GM15510 (cell line): ENCODE measurements at regions not wholly inside any gene's neighbourhood (a gene's known extent, or its start where the extent isn't known, plus 50 kb on each side); places are given as distances from the start of the nearest gene placed in this dataset.

Experiments used
- POLR2A ChIP-seq: IDR thresholded peaks from 3 replicates; pipeline ENCODE4 v1.6.1; 2011; ENCODE audit warnings: borderline replicate concordance; ENCODE audit not compliant: insufficient read length; ENCODE audit errors: extremely low read depth

DNA sequence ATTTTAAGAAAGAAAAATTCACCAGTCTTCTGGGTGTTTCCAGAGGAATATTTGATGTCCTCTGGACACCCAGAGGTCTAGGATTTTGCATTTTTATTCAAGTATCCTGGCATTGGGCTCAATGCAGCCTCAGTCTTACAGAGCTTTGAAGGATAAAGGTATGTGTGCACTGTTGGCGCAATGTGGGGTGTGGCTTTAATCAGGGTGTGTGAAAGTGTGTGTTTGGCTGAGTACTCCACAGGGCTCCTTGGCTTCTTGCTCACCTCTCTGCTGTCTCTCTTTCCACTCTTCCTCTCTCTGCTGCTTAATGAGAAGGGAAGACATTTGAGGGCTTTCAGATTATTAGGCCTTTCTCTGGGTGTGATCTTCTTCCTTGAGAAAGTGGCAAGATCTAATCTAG lies 193.3 kb upstream of the CCND2 start:
- no peak for TF ChIP-seq POLR2A

DNA sequence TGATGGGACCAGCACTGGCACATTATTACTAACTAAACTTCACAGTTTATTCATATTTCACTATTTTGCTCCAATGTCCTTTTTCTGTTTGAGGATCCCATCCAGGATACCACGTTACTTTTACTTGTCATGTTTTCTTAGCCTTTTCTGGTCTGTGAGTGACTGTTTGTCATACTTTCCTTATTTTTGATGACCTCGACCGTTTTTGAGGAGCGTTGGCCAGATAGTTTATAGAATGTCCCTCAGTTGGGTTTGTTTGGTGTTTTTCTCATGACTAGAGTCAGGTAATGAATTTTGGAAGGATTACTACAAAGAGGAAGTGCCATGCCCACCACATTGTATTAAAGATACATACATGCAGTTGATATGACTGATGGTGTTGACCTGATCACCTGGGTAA lies 199.4 kb upstream of the CCND2 start:
- no peak for TF ChIP-seq POLR2A

DNA sequence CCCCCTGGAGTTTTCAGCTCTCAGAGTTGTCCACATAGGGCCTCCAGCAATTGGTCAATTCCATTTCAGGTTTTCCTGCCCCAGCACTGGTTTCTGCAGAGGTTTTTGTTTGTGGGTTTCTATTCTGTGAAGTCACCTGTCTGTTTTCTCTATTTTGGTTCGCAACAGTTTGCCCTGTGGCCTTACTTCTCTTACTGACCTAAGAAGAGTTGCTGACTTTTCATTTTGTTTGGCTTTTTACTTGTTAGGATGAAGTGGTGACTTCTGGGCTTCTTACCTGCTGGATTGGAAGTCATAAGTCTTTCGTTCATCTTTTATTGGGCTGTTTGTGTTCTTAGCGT lies 196.4 kb upstream of the PARP11 start:
- TF ChIP-seq POLR2A: no peak

DNA sequence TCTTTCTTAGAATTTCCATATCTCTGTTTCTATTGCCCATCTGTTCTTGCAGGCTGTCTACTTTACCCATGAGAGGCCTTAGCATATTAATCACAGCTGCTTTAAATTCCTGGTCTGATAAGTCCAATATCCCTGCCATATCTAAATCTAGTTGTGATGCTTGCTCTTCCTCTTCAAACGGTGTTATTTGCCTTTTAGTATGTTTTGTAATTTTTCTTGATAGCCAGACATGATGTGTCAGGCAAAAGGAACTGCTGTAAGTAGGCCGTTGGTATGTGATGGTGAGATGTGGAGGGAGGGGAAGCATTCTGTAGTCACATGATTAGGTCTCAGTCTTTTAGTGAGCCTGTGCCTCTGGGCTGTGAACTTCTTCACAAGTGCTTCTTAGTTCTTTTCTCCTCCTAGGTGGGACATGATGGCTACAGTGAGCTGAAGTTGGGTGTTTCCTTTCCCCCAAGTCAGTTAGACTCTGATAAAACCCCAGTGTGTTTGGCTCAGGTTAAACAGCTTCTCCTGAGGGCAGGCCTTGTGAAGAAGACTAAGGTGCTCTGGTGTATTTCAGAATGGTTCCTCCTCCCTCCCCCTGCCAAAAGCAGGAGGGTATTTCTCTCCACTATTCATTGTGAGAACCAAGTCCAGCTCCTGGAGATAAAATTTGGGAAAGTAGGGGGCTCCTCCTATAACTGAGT lies 195.9 kb upstream of the PARP11 start:
- no peak for TF ChIP-seq POLR2A

DNA sequence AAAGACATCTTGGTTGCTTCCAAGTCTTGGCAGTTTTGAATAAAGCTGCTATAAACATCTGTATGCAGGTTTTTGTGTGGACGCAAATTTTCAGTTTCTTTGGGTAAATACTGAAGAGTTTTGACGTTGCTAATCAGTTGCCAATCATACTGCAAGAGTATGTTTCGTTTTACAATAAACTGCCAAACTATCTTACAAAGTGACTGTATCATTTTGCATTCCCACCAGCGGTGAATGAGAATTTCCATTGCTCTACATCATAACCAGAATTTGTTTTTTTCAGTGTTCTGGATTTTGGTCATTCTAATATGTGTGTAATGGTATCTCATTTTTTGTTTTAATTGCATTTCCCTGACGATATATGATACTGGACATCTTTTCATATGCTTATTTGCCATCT lies 190.8 kb upstream of the PARP11 start:
- no peak for TF ChIP-seq POLR2A

DNA sequence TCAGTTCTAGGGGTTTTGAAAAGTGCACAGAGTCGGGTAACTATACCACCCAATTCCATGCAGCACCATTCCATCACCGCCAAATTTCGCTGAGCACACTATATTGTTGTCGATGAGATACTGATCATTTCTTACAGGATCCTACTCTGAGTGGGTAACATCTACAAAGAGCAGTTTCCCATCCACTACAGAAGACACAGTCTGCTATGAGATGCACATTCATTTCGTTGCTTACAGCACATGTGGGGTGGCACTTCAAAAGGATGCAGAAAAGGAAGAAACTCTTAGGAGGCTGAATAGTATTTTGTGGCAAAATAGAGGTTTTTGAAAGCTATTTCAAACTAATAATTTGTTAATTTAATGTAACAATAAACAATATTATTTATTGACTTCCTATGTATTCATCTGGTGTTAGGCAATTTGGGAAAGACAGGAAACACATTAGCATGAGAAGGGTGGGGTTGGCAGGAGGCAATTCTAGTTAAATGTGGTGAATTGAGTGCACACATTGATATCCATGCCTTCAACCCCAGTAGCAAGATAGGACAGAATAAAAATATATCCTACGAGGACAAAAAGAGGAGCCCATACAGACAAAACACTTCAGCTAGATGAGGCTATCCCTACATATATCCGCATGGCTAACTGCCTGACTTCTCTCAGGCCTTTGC lies 186.8 kb upstream of the PARP11 start:
- no peak for TF ChIP-seq POLR2A

DNA sequence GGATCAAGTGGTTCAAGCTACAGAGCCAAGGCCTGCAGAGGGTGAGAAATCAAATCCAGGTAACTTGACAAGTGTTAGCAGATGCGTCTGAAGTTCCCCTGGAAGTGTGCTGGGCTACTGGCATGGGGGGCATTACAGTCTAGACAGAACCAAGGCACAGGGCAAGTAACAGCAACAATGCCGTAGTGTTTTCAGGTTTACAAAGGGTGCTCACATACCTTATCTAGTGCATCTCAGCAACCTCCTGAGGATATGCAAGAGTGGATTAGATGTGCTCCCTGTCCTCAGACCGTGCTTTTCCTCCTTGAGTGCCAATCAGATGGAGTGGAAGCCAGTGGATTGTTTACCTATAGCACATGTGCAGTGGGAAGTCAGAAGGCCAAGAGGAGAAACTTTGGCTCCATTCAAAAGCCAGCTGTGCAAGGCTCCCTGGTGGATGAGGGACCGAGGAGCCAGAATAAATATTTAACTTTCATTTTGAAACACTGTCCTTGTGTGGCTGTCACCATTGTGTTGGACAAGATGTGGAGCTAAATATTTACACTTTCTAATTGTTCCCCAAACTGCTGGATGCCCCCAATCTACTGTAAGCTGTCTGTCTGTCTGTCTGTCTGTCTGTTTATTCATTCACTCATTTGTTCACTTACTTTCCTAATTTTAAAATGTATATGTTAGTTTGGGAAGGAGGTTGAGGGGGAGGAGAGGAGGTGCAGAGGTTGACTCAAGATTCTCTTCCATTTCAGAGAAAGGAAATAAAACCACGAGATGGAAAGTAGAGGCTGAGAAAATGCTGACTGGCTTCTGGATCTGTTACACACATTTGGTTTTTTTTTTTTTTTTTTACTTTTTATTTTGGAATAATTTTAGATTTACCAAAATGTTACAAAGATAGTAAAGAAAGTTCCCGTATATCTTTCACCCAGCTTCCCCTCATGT lies 184.0 kb upstream of the PARP11 start:
- no peak for TF ChIP-seq POLR2A

DNA sequence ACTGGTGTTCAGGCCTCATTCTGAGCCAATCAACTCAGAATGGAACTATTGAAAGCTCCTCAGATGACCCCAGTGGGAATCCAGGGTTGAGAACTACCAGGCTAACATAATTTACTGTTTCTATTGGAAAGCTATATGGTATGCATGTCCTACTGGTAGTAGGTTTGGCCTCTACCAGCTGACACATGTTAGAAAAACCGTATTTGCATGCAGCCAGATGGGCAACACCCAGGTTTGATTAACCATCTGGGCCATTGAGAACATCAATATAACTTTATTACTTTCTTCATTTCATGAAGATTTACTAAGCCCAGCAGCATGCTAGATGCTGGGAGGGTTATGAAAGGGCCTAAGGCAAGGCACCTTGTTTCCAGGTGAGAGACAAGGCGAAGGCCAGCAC lies 181.4 kb upstream of the PARP11 start:
- no peak for TF ChIP-seq POLR2A

DNA sequence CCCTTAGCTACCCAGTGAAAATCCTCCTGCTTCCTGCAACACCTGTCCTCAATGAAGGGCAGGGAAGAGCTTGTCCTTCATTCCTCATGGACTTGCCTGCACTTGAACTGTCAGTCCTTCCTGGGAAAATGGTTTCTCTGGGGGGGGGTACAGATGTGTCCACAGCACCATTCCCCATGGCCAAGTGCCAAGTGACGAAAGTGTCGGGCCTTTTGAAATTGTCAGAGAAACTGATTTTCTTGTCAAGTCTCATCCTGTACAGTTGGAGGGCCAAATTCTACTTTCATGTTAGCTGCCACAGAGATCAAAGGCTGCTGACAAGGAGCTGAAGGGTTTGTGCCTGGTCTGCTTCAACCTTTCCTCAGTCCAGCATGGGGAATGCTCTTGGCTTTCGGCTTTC lies 179.5 kb upstream of the PARP11 start:
- no peak for TF ChIP-seq POLR2A

DNA sequence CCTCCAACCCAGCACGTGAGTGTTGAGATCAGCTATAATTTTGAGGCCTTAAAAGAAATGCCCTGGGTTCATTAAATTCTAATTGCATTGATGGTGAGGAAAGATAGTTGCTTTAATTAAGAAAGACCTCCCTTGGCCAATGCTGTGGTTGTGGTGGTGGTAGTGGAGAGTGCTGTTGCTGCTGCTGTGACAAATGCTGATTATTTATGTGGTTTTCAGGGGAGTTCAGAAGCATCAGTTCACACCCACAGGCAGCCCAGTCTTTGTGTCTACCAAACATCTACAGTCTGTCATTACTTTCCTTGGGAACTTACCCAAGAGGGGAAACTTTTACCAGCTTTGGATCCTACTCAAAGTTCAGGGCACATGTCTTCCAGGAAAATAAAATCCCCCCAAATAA lies 178.4 kb upstream of the PARP11 start:
- TF ChIP-seq POLR2A: no peak

DNA sequence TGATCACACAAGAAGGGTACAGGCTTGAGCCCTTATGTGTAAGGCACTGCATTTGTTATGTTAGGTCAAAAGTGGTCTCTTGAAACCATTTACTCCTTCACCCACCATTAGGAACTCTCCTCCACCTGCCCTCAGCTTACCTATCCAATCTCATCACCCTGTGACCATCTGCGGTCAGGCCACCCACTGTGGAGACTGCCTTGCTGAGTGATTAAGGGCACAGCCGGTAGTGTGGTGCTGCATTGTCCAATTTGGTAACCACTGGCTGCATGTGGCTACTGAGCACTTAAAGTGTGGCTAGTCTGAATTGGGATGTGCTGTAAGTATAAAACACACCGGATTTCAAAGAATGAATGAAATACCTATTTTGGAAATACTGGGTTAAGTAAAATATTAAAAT lies 177.1 kb upstream of the PARP11 start:
- TF ChIP-seq POLR2A: no peak

DNA sequence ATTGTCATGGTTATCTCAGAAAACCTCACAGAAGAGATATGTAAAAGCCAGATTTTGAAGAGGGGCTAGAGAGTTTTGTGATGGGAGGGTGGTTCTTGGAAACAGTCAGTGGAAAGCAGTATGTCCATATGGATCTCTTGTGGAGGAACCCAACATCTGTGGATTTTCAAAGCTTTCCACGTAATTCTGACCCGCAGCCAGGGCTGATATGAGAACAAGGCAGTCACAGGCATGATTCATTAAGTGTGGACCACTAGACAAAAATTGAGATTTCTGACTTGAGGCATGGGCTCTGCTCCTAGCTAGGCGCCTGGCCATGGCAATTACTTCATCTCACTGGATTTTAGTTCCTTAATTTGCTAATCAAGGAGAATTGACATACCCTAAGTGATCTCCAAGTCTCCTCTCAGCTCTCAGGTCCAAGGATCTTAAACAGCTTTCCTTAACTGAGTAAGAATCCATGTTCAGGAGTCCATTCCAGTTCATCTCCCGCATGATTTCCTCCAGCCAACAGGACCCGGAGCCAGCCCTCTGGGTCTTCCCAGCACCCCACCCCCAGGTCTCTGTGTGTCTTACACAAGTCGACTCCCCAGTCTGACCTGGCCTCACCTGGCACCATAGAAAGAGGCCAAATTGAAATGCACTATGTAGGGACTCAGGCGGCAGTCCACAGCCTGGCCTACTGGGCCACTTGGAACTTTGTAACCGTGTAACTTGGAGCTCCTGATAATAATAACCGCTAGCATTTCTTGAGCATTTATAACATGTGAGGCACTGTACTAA lies 176.3 kb upstream of the PARP11 start:
- no peak for TF ChIP-seq POLR2A

DNA sequence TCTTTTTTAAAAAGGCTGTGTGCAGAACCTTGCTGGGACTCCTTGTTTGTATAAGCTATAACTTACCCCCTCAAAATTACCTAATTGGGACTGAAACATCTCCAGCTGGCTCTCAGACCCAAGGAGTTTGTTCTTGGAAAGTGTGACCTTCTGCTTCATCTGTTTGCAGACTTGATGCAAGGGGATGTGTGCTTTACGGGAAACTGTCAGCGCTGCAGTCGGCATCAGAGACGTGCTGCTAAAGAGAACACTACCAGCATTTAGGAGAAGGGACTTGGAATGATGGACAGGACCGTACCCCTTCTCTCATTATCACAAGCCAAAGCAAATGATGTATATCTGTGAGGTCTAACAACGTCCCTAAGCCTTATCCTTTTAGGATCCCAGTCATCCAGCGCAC lies 174.2 kb upstream of the PARP11 start:
- TF ChIP-seq POLR2A: no peak

DNA sequence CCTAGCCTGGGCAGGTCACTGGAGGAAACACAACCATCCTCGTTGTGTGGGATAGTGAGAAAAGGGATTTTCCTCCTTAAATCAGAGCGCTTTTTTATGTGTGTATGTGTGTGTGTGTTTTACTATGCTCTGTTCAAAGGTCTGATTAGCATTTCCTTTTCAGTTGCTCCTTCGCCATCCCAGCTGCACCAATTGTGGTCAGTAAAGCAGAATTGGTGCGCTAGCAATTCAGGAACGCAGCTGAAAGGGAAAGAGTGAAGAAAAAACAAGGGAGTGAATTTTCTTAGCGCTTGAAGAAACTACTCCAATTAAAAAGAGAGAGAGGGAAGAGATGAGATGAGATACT lies 173.3 kb upstream of the PARP11 start:
- TF ChIP-seq POLR2A: no peak
